IgD-negative memory B cell (primary cell): ENCODE measurements at regions not wholly inside any gene's neighbourhood (a gene's known extent, or its start where the extent isn't known, plus 50 kb on each side); places are given as distances from the start of the nearest gene placed in this dataset.
"Not testable (repeated sequence)": the region's sequence is repeated elsewhere in the genome, so short reads cannot be mapped to it uniquely, and the experiment has no call there.

ENCODE experiments used
- H3K27ac Mint-ChIP-seq, 3 donors: one replicate each; pipeline ENCODE4 v1.8.0; 2020 to 2022; ENCODE audit warnings: mild to moderate bottlenecking in 3 of 3, mixed read lengths in 3 of 3, moderate library complexity in 1 of 3
- H3K27me3 Mint-ChIP-seq: one replicate; pipeline ENCODE4 v1.8.0; 2021; ENCODE audit warnings: mixed read lengths
- H3K36me3 Mint-ChIP-seq: one replicate; pipeline ENCODE4 v1.8.0; 2020; ENCODE audit warnings: mild to moderate bottlenecking, mixed read lengths
- H3K4me1 Mint-ChIP-seq, 3 donors: one replicate each; pipeline ENCODE4 v1.8.0; 2020 to 2022; ENCODE audit warnings: mixed read lengths in 3 of 3, mild to moderate bottlenecking in 1 of 3
- H3K4me3 Mint-ChIP-seq, 4 donors: one replicate each; pipeline ENCODE4 v1.8.0; 2020 to 2022; ENCODE audit warnings: mild to moderate bottlenecking in 4 of 4, mixed read lengths in 4 of 4, moderate library complexity in 3 of 4
- H3K9me3 Mint-ChIP-seq, 3 donors: one replicate each; pipeline ENCODE4 v1.8.0; 2020 to 2021; ENCODE audit warnings: mixed read lengths in 3 of 3, mild to moderate bottlenecking in 1 of 3

DNA sequence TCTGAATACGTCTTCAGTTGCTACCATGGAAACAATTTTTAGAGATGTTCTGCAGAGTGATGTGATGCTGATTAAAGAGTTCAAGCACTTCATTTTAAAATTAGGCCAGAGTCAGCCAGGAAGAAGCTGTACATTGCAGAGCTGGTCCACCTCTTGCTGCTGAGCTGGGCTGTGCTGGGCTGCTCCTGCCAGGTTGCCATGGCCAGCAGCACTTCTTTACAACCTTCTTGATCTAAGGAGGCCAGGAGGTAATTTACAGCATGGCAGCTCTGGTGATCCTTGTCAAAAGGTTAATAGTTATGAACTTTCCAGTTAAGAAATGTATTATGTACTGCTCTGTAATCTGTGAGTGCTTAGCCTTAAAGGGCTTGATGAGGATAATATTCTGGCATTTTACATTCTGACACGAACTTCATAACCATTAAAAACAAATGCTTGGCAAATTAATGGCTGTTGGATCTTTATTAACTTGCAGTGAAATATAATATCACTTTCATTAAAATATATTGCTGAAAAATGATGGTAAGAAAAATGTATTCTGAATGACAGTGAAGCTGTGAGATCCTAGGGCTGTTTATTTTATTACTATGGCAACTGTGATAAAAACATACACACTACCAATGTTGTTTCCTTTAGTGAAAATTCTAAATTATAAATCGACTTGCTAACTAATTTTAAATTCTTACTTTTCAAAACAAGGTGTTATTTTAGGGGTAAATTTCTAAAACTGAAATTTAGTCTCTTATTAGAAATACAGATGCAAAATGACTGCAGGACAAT lies 259.7 kb downstream of the RFPL4B start:
- H3K9me3 Mint-ChIP-seq = peaks cover 5 to 11% (median 11%) of the 10 kb centered on the region in 3 donors
- no peaks in the 10 kb centered on the region for H3K4me1 Mint-ChIP-seq
- H3K27me3 Mint-ChIP-seq = no peaks in the 10 kb centered on the region
- no peak overlapping the region for H3K27ac Mint-ChIP-seq
- no peaks in the 10 kb centered on the region for H3K36me3 Mint-ChIP-seq
- no peak overlapping the region for H3K4me3 Mint-ChIP-seq

DNA sequence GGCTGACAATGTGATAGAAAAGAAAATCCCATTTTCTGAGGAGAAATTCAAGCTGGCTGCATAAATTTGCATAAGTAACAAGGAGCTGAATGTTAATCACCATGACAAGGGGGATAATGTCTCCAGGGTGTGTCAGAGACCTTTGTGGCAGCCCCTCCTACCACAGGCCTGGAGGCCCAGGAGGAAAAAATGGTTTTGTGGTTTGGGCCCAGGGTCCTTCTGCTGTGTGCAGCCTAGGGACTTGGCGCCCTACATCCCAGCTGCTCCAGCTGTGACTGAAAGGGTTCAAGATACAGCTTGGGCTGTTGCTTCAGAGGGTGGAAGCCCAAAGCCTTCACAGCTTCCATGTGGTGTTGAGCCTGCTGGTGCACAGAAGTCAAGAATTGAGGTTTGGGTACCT lies 261.8 kb downstream of the RFPL4B start:
- H3K4me1 Mint-ChIP-seq, H3K4me3 Mint-ChIP-seq, H3K36me3 Mint-ChIP-seq, H3K27me3 Mint-ChIP-seq, H3K27ac Mint-ChIP-seq: not testable (repeated sequence)
- peaks cover 5 to 11% (median 11%) of the 10 kb centered on the region in 3 donors for H3K9me3 Mint-ChIP-seq

DNA sequence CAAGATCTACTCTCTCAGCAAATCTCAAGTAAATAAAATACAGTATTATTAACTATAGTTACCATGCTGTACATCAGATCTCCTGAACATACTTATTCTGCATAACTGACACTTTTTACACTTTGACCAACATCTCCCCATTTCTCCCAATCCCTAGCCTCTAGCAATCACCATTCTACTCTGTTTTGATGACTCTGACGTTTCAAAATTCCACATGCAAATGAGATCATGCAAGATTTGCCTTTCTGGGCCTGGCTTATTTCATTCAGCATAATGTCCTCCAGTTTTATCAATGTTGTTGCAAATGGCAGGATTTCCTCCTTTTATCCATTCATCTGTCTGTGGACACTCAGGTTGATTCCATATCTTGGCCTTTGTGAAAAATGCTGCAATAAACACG lies 266.3 kb downstream of the RFPL4B start:
- Mint-ChIP-seq H3K27ac (no peak overlapping the region), H3K36me3 (no peaks in the 10 kb centered on the region), H3K27me3 (no peaks in the 10 kb centered on the region), H3K4me1 (no peaks in the 10 kb centered on the region), H3K9me3 (peaks cover 2 to 6% (median 4%) of the 10 kb centered on the region in 3 donors), H3K4me3 (no peak overlapping the region)

GRCh38 chr6:112618849-112619248 lies 271.7 kb downstream of the RFPL4B start:
- H3K4me1 Mint-ChIP-seq = peaks cover 0 to 2% (median 0%) of the 10 kb centered on the region in 3 donors
- no peak overlapping the region for H3K4me3 Mint-ChIP-seq
- H3K9me3 Mint-ChIP-seq = no peaks in the 10 kb centered on the region
- H3K36me3 Mint-ChIP-seq = no peaks in the 10 kb centered on the region
- H3K27ac Mint-ChIP-seq = no peak overlapping the region
- no peaks in the 10 kb centered on the region for H3K27me3 Mint-ChIP-seq

- H3K9me3 Mint-ChIP-seq = no peaks in the 10 kb centered on the region
- H3K4me1 Mint-ChIP-seq = peaks cover 0 to 2% (median 0%) of the 10 kb centered on the region in 3 donors
- H3K27me3 Mint-ChIP-seq = no peaks in the 10 kb centered on the region
- H3K4me3 Mint-ChIP-seq = no peak overlapping the region
- no peaks in the 10 kb centered on the region for H3K36me3 Mint-ChIP-seq
- H3K27ac Mint-ChIP-seq = no peak overlapping the region
Measured at GRCh38 chr6:112620812-112621569, 273.9 kb downstream of the RFPL4B start.

- no peak overlapping the region for H3K27ac Mint-ChIP-seq
- no peaks in the 10 kb centered on the region for H3K9me3 Mint-ChIP-seq
- no peaks in the 10 kb centered on the region for H3K36me3 Mint-ChIP-seq
- H3K4me1 Mint-ChIP-seq = peaks cover 0 to 2% (median 0%) of the 10 kb centered on the region in 3 donors
- no peaks in the 10 kb centered on the region for H3K27me3 Mint-ChIP-seq
- H3K4me3 Mint-ChIP-seq = no peak overlapping the region
Measured at GRCh38 chr6:112622036-112622435, 274.9 kb downstream of the RFPL4B start.

DNA sequence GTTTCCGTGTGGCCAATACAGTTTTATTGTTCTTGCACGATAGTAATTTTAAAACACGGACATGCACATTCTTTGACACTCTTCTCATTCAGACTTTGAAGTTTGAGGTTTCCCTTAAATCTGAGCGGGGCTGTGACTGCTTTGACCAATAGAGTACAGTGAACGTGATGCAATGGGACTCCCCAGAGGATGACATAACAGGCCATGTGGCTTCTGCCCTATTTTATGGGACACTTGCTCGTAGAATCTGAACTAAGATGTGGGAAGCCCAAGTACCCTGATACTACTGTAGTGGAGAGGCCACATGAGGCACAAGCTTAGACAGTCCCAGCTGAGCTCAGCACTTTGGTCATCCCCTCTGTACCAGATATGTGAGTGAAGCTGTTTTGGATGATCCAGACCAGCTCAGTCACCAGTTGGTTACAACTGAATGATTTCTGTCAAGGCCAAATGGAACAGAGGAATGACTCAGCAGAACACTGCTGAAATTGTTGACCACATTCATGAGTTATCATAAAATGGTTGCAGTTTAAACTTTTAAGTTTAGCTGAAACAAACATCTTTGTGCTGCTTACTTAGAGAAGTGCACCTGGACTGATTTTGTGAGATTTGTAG lies 279.4 kb downstream of the RFPL4B start:
- Mint-ChIP-seq H3K27ac (no peak overlapping the region), H3K4me3 (no peak overlapping the region), H3K4me1 (no peaks in the 10 kb centered on the region), H3K27me3 (no peaks in the 10 kb centered on the region), H3K36me3 (no peaks in the 10 kb centered on the region), H3K9me3 (no peaks in the 10 kb centered on the region)

DNA sequence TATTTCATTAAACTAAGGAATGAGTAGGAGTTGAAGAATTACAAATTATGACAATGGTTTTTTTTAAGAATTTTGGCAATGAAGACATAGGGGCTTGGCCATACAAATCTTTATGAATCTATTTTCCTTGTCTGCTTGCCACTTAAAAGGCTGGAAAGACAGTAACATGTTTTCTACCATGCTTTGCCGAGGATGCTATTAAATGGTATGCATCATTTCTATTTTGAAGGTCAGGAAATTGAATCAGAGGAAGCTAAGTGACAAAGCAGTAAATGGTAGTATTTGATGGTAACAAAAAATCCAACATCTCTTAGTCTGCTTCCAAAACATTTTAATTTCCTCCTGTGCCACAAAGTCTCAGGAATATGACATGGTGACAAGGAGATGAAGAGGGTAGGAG lies 287.2 kb downstream of the RFPL4B start:
- no peaks in the 10 kb centered on the region for H3K4me1 Mint-ChIP-seq
- no peaks in the 10 kb centered on the region for H3K36me3 Mint-ChIP-seq
- no peaks in the 10 kb centered on the region for H3K27me3 Mint-ChIP-seq
- H3K9me3 Mint-ChIP-seq = no peaks in the 10 kb centered on the region
- H3K4me3 Mint-ChIP-seq = no peak overlapping the region
- no peak overlapping the region for H3K27ac Mint-ChIP-seq

- Mint-ChIP-seq H3K27me3 (no peaks in the 10 kb centered on the region), H3K36me3 (no peaks in the 10 kb centered on the region), H3K9me3 (no peaks in the 10 kb centered on the region), H3K27ac (no peak overlapping the region), H3K4me1 (no peaks in the 10 kb centered on the region), H3K4me3 (no peak overlapping the region)
Measured at GRCh38 chr6:112636650-112637262, 289.6 kb downstream of the RFPL4B start.

DNA sequence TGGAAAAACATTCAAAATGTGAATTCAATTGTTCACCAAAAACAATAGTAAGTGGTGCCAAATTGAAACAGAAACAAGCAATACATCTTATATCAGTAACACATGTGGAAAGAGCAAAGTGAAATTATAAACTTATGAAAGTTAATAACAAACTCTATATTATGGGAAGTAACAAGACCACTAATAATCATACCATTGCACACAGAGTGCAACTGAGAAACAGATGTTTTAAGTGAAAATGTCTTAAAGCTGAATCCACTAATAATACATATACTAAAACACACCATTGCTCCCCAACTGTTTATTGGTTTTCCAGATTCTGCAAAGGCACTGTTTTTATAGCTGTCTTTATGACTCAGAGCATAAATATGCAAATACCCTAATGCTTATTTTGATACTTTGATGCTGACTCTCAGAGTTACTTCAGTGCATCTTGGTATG lies 292.3 kb downstream of the RFPL4B start:
- Mint-ChIP-seq H3K27ac (no peak overlapping the region), H3K4me1 (no peaks in the 10 kb centered on the region), H3K4me3 (no peak overlapping the region), H3K9me3 (no peaks in the 10 kb centered on the region), H3K27me3 (no peaks in the 10 kb centered on the region), H3K36me3 (no peaks in the 10 kb centered on the region)

DNA sequence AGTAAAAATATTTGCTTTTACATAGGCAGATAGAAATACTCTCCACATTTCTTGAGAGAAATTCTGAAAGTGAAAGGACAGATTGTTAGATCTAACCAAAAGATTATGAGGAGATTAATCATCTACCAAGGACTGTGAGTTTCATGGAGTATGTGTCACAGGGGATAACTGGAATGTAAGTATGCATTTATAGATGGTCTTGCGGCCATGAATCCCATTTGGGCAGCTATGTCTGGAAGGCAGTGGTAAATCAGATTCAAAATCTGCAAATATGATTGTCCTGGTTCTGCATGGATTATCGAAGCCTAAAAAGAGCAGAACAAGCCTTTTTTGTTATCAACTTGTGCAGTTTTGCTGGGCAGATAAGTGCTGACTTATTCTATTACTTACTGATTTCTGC lies 293.8 kb downstream of the RFPL4B start:
- no peaks in the 10 kb centered on the region for H3K36me3 Mint-ChIP-seq
- no peaks in the 10 kb centered on the region for H3K27me3 Mint-ChIP-seq
- no peaks in the 10 kb centered on the region for H3K9me3 Mint-ChIP-seq
- no peaks in the 10 kb centered on the region for H3K4me1 Mint-ChIP-seq
- H3K4me3 Mint-ChIP-seq = no peak overlapping the region
- H3K27ac Mint-ChIP-seq = no peak overlapping the region

GRCh38 chr6:112649853-112650252 lies 302.7 kb downstream of the RFPL4B start:
- no peak overlapping the region for H3K4me3 Mint-ChIP-seq
- no peaks in the 10 kb centered on the region for H3K4me1 Mint-ChIP-seq
- H3K27me3 Mint-ChIP-seq = peaks cover 2% of the 10 kb centered on the region
- no peaks in the 10 kb centered on the region for H3K36me3 Mint-ChIP-seq
- no peaks in the 10 kb centered on the region for H3K9me3 Mint-ChIP-seq
- no peak overlapping the region for H3K27ac Mint-ChIP-seq

DNA sequence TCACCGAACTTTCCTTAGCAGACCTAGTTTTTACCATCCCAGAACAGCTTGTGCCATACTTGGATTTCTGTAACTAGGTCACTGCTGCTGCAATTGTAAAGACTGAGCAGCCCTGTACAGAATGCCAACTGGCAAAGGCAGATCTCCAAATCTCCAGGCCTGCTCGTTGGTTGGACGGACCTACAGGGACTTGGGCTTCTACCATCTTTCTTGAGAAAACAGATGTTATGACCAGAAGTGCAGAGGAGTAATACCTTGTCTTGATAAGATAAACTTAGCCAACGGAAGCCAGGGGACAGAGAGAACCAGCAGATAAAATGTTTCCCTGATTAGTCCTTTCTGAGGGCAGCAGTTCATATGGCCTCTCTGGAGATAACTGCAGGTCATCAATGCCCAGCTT lies 304.1 kb downstream of the RFPL4B start:
- Mint-ChIP-seq H3K36me3 (no peaks in the 10 kb centered on the region), H3K4me1 (no peaks in the 10 kb centered on the region), H3K4me3 (no peak overlapping the region), H3K27ac (no peak overlapping the region), H3K9me3 (no peaks in the 10 kb centered on the region), H3K27me3 (peaks cover 2% of the 10 kb centered on the region)

DNA sequence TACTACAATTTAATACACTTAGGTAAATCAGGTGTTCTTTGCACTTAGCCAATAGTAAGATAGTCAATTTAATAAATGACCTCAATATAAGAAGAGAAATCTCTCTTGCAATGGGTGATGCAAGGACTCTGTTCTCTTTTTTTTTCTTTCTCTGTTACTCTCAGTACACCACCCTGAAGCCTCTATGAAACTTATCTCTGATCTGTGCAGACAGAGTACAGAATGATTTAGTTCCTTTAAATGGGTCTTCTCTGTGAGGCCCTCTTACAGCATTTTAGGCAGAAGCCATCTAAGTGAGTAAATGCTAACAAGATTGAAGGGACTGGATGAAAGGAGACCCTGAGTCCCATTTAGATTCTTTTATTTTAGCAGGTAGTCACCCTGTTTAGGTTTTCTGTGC lies 312.8 kb downstream of the RFPL4B start:
- Mint-ChIP-seq H3K36me3 (no peaks in the 10 kb centered on the region), H3K27ac (no peak overlapping the region), H3K4me1 (no peaks in the 10 kb centered on the region), H3K4me3 (no peak overlapping the region), H3K9me3 (no peaks in the 10 kb centered on the region), H3K27me3 (no peaks in the 10 kb centered on the region)

- no peaks in the 10 kb centered on the region for H3K9me3 Mint-ChIP-seq
- no peak overlapping the region for H3K4me3 Mint-ChIP-seq
- H3K27ac Mint-ChIP-seq = no peak overlapping the region
- no peaks in the 10 kb centered on the region for H3K36me3 Mint-ChIP-seq
- H3K4me1 Mint-ChIP-seq = no peaks in the 10 kb centered on the region
- H3K27me3 Mint-ChIP-seq = no peaks in the 10 kb centered on the region
Measured at GRCh38 chr6:112660626-112661025, 313.5 kb downstream of the RFPL4B start.
